HG02885 (cell line): ENCODE measurements at regions not wholly inside any gene's neighbourhood (a gene's known extent, or its start where the extent isn't known, plus 50 kb on each side); places are given as distances from the start of the nearest gene placed in this dataset.

Source experiments
- ATAC-seq: cut with Tn5 transposase; IDR thresholded peaks from one replicate; pipeline ENCODE4 v1.9.1; 2021; ENCODE audit warnings: mild to moderate bottlenecking; ENCODE audit not compliant: unreplicated experiment, poor library complexity

GRCh38 chr2:66382091-66382490 lies 52.8 kb upstream of the MEIS1 start:
- ATAC-seq, result no peak

- no peak for ATAC-seq
These were observed 55.5 kb upstream of the MEIS1 start for GRCh38 chr2:66379473-66379872.

- ATAC-seq, result no peak
These were observed 57.1 kb upstream of the MEIS1 start for GRCh38 chr2:66377832-66378231.

- no peak for ATAC-seq
These were observed 64.1 kb upstream of the MEIS1 start for GRCh38 chr2:66370824-66371223.

GRCh38 chr2:66366619-66367018 lies 68.3 kb upstream of the MEIS1 start:
- ATAC-seq, result no peak

GRCh38 chr2:66364495-66365333 lies 70.2 kb upstream of the MEIS1 start:
- no peak for ATAC-seq

- ATAC-seq, result no peak
These were observed 72.2 kb upstream of the MEIS1 start for GRCh38 chr2:66362701-66363100.

GRCh38 chr2:66346231-66346664 lies 88.7 kb upstream of the MEIS1 start:
- ATAC-seq, result no peak

- ATAC-seq, result no peak
These were observed 90.8 kb upstream of the MEIS1 start for GRCh38 chr2:66344087-66344663.

- no peak for ATAC-seq
These were observed 91.7 kb upstream of the MEIS1 start for GRCh38 chr2:66343259-66343658.

- no peak for ATAC-seq
These were observed 94.4 kb upstream of the MEIS1 start for GRCh38 chr2:66340521-66340920.

GRCh38 chr2:66334237-66335029 lies 100.5 kb upstream of the MEIS1 start:
- ATAC-seq, result no peak

GRCh38 chr2:66331176-66331575 lies 103.7 kb upstream of the MEIS1 start:
- no peak for ATAC-seq

- no peak for ATAC-seq
These were observed 105.8 kb upstream of the MEIS1 start for GRCh38 chr2:66329081-66329605.

GRCh38 chr2:66327066-66327740 lies 107.7 kb upstream of the MEIS1 start:
- ATAC-seq, result no peak

GRCh38 chr2:66324909-66325528 lies 109.9 kb upstream of the MEIS1 start:
- ATAC-seq, result no peak

- ATAC-seq, result no peak
These were observed 110.6 kb upstream of the MEIS1 start for GRCh38 chr2:66324356-66324755.

- ATAC-seq, result no peak
These were observed 111.5 kb upstream of the MEIS1 start for GRCh38 chr2:66323406-66323805.

- no peak for ATAC-seq
These were observed 112.2 kb upstream of the MEIS1 start for GRCh38 chr2:66322506-66323260.
